IgD-negative memory B cell (primary cell): ENCODE measurements at regions not wholly inside any gene's neighbourhood (a gene's known extent, or its start where the extent isn't known, plus 50 kb on each side); places are given as distances from the start of the nearest gene placed in this dataset.

ENCODE experiments used
- H3K27ac Mint-ChIP-seq, 3 donors: one replicate each; pipeline ENCODE4 v1.8.0; 2020 to 2022; ENCODE audit warnings: mild to moderate bottlenecking in 3 of 3, mixed read lengths in 3 of 3, moderate library complexity in 1 of 3
- H3K27me3 Mint-ChIP-seq: one replicate; pipeline ENCODE4 v1.8.0; 2021; ENCODE audit warnings: mixed read lengths
- H3K36me3 Mint-ChIP-seq: one replicate; pipeline ENCODE4 v1.8.0; 2020; ENCODE audit warnings: mild to moderate bottlenecking, mixed read lengths
- H3K4me1 Mint-ChIP-seq, 3 donors: one replicate each; pipeline ENCODE4 v1.8.0; 2020 to 2022; ENCODE audit warnings: mixed read lengths in 3 of 3, mild to moderate bottlenecking in 1 of 3
- H3K4me3 Mint-ChIP-seq, 4 donors: one replicate each; pipeline ENCODE4 v1.8.0; 2020 to 2022; ENCODE audit warnings: mild to moderate bottlenecking in 4 of 4, mixed read lengths in 4 of 4, moderate library complexity in 3 of 4
- H3K9me3 Mint-ChIP-seq, 3 donors: one replicate each; pipeline ENCODE4 v1.8.0; 2020 to 2021; ENCODE audit warnings: mixed read lengths in 3 of 3, mild to moderate bottlenecking in 1 of 3

DNA sequence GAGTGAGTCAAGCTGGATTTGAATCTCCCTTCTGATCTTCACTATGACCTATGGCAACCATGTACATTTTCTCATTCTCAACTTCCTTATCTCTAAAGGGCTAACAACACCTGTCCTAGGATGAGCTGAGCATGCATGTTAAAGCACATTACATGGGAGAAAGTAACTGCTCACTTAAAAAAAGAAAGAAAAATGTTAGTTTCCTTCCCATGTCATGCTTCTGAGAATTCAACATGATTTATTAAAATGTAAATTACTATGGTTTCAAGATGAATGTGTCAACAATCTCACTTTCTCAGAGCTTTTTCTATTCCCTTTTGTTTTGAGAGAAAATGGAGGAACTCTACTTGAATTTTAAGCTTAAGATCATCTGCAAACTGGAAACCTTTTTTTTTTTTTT lies 295.3 kb downstream of the SKIDA1 start:
- Mint-ChIP-seq H3K36me3 (no peaks in the 10 kb centered on the region), H3K4me3 (no peak overlapping the region), H3K27me3 (peaks cover 1% of the 10 kb centered on the region), H3K27ac (no peak overlapping the region), H3K9me3 (peaks cover 0 to 4% (median 2%) of the 10 kb centered on the region in 3 donors), H3K4me1 (no peaks in the 10 kb centered on the region)

DNA sequence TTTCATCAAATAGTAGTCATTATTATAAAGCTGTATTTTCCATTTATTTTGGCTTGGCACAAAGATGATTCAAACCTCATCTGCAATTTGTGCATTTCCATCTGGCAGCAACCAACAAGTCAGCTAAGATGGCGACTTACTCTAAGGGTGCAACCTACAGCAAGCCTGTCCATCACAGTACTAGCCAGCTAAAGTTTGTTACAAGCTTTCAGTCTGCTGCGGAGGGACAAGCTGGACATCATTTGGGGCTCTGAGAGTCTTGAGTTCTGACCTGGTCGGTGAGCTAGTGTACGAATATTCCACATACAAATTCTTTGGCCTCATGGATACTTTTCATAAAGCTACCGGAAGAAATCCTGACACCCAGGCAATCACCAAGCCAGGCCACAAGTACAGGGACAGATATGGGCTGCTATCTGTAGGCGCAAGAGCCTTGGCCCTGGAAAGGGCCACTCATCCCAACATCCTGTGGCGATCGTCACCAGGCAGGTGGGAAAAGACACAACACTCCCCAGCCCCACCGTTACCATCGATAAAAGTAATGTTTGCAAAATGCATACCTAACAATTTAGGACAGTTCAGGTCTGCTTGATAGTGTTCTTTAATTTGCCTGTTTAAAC lies 307.6 kb downstream of the SKIDA1 start:
- Mint-ChIP-seq H3K9me3 (peaks cover 0 to 4% (median 0%) of the 10 kb centered on the region in 3 donors), H3K4me1 (no peaks in the 10 kb centered on the region), H3K27ac (no peak overlapping the region), H3K27me3 (peaks cover 1% of the 10 kb centered on the region), H3K4me3 (no peak overlapping the region), H3K36me3 (no peaks in the 10 kb centered on the region)

DNA sequence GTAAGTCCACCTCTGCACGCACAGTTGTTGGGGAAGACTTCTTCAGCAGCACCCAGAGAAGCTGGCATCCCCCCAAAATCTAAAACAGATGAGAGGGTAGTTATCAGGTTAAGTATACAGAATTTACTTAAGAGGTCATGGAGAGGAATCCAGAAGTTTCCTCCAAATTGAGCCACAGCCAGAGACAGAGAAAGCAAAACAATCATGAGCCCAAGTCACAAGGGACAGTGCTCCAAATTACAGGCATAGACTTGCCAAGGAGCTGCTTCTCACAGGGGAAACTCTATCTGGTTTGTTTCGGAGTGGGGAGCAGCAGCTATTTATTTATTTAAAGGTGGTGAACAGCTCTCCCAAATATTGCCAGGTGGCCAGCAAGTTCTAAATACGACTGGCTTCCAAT lies 308.4 kb downstream of the SKIDA1 start:
- no peaks in the 10 kb centered on the region for H3K4me1 Mint-ChIP-seq
- no peak overlapping the region for H3K27ac Mint-ChIP-seq
- H3K27me3 Mint-ChIP-seq, result peaks cover 1% of the 10 kb centered on the region
- peaks cover 0 to 4% (median 0%) of the 10 kb centered on the region in 3 donors for H3K9me3 Mint-ChIP-seq
- H3K4me3 Mint-ChIP-seq, result no peak overlapping the region
- no peaks in the 10 kb centered on the region for H3K36me3 Mint-ChIP-seq

DNA sequence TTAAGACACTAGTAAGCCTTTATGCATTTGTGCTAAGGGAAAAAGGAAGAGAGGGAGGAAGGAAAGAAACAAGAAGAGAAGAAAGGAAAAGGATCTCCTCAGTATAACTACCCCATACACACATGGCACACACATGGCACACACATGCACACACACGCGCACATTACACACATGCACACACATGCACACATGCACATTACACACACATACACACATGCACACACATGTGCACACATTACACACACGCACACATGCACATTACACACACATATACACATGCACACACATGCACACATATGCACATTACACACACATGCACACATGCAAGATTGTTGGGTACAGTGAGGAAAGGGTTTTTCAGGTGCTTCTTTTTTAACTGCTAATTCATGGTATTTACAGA lies 311.2 kb downstream of the SKIDA1 start:
- Mint-ChIP-seq H3K4me1 (no peaks in the 10 kb centered on the region), H3K4me3 (no peak overlapping the region), H3K36me3 (no peaks in the 10 kb centered on the region), H3K9me3 (peaks cover 0 to 4% (median 0%) of the 10 kb centered on the region in 3 donors), H3K27me3 (no peaks in the 10 kb centered on the region), H3K27ac (no peak overlapping the region)

DNA sequence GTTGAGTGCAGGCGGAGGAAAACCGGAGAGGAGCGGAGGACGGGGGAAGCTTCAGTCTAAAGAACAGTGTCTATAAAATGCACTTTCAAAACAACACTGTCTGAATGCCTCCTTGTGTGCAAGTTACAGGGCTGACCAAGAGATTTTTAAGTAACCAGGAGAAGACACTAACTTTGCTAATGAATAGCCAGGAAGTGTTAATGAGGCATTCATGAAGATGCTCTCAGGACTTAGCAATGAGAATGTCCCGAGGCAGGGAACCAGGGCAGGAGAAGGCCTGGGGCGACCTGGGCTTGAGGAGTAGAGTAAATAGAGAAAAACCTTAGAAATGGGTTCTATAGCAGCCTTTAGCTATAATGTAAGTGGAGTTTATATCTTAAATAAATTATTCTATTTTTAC lies 312.1 kb downstream of the SKIDA1 start:
- H3K27me3 Mint-ChIP-seq, result no peaks in the 10 kb centered on the region
- H3K4me1 Mint-ChIP-seq, result no peaks in the 10 kb centered on the region
- no peaks in the 10 kb centered on the region for H3K36me3 Mint-ChIP-seq
- no peak overlapping the region for H3K4me3 Mint-ChIP-seq
- H3K9me3 Mint-ChIP-seq, result peaks cover 0 to 2% (median 0%) of the 10 kb centered on the region in 3 donors
- no peak overlapping the region for H3K27ac Mint-ChIP-seq

DNA sequence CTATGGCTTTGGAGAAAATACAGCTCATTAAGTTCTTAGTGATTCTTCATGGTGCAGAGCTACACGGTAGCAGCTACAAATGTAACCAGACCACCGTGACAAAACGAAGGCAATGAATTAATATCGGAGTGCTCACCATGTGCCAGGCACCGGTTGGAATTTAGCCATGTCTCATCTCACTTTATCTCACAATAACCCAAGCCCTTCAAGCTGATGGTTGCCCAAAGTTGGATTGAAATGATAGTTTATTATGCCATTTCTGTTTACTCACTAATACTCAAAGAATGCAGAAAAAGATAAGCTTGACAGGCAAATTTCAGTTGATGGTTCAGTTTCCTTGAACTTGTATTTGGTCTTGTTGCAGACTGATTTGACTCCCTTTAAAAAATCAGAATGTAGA lies 312.6 kb downstream of the SKIDA1 start:
- Mint-ChIP-seq H3K4me3 (no peak overlapping the region), H3K36me3 (no peaks in the 10 kb centered on the region), H3K9me3 (peaks cover 0 to 4% (median 0%) of the 10 kb centered on the region in 3 donors), H3K27ac (no peak overlapping the region), H3K4me1 (no peaks in the 10 kb centered on the region), H3K27me3 (no peaks in the 10 kb centered on the region)

DNA sequence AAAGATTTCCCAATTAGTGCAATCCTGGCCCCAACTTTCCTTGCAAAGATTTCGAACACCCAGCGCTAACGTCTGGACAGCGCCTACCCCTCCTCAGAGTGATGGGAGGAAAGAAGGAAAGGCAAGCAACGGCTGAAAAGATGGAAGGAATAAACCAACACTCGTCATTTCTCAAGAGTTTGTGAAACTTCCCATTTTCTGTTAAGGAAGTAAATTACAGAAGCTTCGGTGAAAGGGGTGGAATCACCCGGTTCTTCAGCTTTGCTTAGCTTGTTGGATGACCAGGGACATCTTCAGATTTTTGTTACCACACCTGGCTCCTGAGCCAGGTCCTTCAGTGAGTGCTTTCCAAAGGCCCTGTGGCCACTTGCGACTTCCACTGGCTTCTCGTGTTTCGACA lies 313.1 kb downstream of the SKIDA1 start:
- no peak overlapping the region for H3K27ac Mint-ChIP-seq
- no peaks in the 10 kb centered on the region for H3K27me3 Mint-ChIP-seq
- no peaks in the 10 kb centered on the region for H3K4me1 Mint-ChIP-seq
- H3K36me3 Mint-ChIP-seq, result no peaks in the 10 kb centered on the region
- H3K4me3 Mint-ChIP-seq, result no peak overlapping the region
- H3K9me3 Mint-ChIP-seq, result peaks cover 0 to 6% (median 0%) of the 10 kb centered on the region in 3 donors

DNA sequence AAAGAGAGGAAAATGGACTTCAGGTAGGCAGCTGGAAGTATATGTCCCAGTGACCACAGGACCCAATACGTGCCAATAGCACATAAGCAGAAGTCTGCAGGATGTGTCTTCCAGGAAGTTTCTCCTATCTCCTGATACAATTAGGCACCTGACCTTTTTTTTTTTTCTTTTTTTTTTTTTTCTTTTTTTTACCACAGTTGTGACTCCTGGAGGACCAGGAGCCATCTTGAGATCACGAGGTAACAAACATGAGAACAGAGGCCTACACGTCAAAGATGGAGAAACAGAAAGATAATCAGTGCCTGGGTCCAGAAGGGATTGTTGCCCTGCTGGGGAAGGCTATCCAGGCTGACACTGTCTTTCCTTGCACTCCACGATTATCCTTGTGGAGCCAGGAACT lies 312.4 kb upstream of the NEBL start:
- Mint-ChIP-seq H3K4me3 (no peak overlapping the region), H3K36me3 (no peaks in the 10 kb centered on the region), H3K4me1 (no peaks in the 10 kb centered on the region), H3K27ac (no peak overlapping the region), H3K27me3 (no peaks in the 10 kb centered on the region), H3K9me3 (peaks cover 0 to 4% (median 0%) of the 10 kb centered on the region in 3 donors)

DNA sequence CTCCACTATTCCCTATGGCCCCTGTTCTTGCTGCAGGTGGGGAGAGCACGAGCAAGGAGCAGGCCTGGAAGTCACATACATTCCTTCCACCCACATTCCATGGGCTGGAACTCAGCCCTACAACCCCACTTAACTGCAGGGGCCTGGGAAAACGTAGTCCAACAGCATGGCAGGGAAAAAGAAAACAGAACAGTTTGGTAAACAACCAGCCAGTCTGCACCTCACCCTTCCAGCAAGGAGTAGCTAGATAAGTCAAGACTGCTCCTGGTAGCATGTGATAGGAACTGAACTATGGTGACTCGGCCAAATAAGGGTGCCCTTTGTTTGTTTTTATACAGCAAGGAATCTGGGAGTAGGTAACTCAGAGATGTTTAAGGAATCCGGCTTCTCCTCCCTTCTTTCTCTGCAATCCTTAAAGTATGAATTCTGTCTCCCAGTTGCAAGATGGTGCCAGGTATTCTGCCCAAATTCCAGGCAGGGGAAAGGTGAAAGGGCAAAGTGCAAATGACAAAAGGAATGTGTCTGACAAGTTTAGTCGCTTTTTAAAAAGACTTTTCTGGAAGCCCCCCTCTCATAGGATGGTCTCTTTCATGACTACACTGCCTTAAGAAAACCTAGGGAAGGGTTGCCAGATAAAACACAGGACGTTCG lies 311.7 kb upstream of the NEBL start:
- no peaks in the 10 kb centered on the region for H3K4me1 Mint-ChIP-seq
- no peak overlapping the region for H3K27ac Mint-ChIP-seq
- H3K36me3 Mint-ChIP-seq, result no peaks in the 10 kb centered on the region
- no peak overlapping the region for H3K4me3 Mint-ChIP-seq
- H3K9me3 Mint-ChIP-seq, result peaks cover 0 to 4% (median 0%) of the 10 kb centered on the region in 3 donors
- H3K27me3 Mint-ChIP-seq, result no peaks in the 10 kb centered on the region

DNA sequence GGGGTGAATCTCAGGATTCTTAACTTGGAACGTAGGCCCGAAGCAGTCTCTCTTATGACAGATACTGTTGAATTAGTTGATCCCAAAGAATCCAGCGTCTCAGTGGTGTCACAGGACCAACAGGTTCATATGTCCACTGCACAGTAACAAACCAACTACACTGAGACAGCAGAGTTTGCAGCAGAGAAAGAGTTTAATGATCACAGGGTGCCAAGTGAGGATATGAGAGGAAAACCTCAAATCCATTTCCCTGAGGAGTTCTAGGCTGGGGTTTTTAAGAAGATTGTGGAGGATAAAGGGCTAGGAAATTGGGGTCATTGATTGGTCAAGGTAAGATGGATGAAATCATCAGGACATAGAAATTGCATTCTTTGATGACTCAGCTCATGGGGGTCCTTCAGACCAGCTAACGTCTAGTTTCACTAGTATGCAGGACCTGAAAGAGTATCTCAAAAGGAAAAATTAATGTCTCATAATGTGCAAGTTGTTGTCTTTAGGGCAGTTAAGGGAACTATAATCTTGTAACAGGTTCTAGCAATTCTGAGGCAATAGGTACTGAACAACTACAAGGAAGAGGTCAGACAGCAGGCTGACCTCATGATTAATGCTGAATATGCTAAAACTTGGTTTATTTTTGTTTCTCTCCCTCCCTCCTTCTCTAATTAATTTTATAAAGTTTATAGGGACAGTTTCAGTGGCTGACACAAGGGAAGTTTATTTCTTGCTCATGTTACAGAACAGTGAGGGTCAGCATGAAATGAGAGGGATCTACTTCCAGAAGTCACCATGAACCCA lies 310.9 kb upstream of the NEBL start:
- no peaks in the 10 kb centered on the region for H3K27me3 Mint-ChIP-seq
- no peak overlapping the region for H3K27ac Mint-ChIP-seq
- no peaks in the 10 kb centered on the region for H3K4me1 Mint-ChIP-seq
- no peaks in the 10 kb centered on the region for H3K36me3 Mint-ChIP-seq
- H3K4me3 Mint-ChIP-seq, result no peak overlapping the region
- H3K9me3 Mint-ChIP-seq, result peaks cover 0 to 4% (median 0%) of the 10 kb centered on the region in 3 donors

DNA sequence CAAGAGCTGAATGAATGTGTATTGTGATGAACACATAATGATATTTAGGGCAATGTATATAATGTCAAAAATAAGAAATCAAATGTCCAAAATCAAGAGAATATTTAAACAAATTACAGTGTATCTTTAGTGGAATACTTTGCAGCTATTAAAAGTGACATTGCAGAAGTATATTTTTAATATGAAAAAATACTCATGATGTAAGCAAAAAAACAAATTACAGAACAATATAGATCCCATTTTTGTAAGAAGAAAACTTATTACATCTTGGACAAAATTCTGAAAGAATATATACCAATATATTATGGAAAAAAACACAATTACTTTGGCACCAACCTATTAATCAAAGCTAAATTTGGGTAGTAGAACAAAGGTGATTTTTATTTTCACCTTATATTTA lies 308.2 kb upstream of the NEBL start:
- peaks cover 0 to 4% (median 0%) of the 10 kb centered on the region in 3 donors for H3K9me3 Mint-ChIP-seq
- H3K27me3 Mint-ChIP-seq, result no peaks in the 10 kb centered on the region
- H3K4me3 Mint-ChIP-seq, result no peak overlapping the region
- no peak overlapping the region for H3K27ac Mint-ChIP-seq
- H3K4me1 Mint-ChIP-seq, result no peaks in the 10 kb centered on the region
- H3K36me3 Mint-ChIP-seq, result no peaks in the 10 kb centered on the region

DNA sequence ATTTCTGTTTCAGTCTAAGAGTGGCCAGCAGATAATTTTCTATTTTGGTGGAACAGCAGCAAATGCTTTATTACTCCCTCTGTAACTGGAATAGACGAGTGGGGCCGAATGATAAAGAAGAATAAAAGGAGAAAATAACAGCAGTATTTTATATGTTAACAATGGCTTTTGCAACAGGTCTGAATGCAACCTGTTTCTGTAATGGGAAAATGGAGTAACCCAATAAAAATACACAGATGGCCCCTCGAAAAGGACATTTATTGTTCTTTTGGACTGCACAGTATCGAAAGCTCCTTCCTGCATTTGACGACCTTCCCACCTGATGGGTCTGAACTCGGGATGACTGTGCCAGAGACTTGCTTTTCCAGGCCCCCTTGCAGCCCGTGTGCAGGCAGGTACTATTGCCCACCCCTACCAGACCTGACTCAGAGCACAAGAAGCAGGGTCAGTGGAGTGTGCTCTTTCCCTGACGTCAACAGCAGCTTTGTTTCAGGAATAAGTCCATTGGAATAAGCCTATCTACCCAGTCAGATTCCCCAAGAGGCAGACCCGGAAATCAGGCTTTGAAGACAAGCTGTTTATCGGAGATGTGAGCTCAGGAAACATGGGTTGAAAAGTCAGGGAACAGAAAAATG lies 306.5 kb upstream of the NEBL start:
- Mint-ChIP-seq H3K27ac (no peak overlapping the region), H3K4me3 (no peak overlapping the region), H3K36me3 (no peaks in the 10 kb centered on the region), H3K27me3 (peaks cover 2% of the 10 kb centered on the region), H3K4me1 (no peaks in the 10 kb centered on the region), H3K9me3 (peaks cover 0 to 4% (median 1%) of the 10 kb centered on the region in 3 donors)

DNA sequence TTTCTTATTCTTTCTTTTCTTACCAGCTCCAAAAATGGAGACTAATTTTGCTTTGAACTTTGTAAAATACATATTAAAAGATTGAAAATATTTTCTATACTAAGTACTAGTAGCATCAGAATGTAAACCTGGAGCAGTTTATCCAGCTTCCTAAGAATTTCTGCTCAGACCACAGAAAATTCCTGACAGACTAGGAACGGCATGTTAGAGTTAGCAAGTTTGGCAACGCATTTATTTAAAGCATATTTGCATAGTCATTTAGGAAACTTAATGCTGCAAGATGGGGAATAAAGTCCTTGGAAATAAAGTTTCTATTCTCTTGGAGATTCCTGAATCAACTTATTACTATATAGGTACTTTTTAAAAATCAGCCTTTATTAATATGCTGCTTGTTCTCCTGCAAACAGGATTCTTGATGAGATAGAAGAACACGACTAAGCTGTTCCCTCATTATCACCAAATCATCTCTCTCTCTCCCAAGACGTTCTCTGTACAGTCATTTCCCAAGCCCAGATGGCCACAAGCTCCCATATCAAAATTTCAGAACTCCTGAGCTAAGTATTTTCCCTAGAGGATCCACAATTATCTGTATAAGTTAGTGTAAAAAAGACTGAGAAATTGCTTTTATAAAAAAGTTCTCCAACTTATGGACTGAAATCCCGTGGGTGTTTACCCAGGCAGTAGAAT lies 305.8 kb upstream of the NEBL start:
- peaks cover 2% of the 10 kb centered on the region for H3K27me3 Mint-ChIP-seq
- H3K27ac Mint-ChIP-seq, result no peak overlapping the region
- H3K4me3 Mint-ChIP-seq, result no peak overlapping the region
- H3K4me1 Mint-ChIP-seq, result no peaks in the 10 kb centered on the region
- H3K36me3 Mint-ChIP-seq, result no peaks in the 10 kb centered on the region
- peaks cover 1 to 8% (median 2%) of the 10 kb centered on the region in 3 donors for H3K9me3 Mint-ChIP-seq

DNA sequence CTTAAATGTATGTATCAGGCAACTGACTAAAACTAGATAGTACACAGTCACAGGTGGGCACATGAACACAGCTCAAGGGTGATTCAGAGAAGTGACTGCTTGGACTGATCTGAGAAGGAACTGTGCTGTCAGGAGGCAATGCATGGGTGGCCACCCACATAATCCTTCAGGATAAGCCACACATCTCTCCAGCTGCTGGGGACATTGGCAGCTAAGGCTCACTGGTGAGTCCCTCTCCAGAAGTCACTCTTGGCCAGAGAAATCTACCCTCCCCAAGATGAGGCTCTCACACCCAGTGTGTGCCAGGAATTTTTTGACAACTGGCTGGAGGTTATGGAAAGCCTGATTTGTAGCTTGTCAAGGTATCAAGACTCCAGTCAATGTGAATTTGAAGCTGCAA lies 302.4 kb upstream of the NEBL start:
- Mint-ChIP-seq H3K36me3 (no peaks in the 10 kb centered on the region), H3K9me3 (peaks cover 5 to 18% (median 7%) of the 10 kb centered on the region in 3 donors), H3K4me3 (no peak overlapping the region), H3K27ac (no peak overlapping the region), H3K4me1 (no peaks in the 10 kb centered on the region), H3K27me3 (peaks cover 2% of the 10 kb centered on the region)

DNA sequence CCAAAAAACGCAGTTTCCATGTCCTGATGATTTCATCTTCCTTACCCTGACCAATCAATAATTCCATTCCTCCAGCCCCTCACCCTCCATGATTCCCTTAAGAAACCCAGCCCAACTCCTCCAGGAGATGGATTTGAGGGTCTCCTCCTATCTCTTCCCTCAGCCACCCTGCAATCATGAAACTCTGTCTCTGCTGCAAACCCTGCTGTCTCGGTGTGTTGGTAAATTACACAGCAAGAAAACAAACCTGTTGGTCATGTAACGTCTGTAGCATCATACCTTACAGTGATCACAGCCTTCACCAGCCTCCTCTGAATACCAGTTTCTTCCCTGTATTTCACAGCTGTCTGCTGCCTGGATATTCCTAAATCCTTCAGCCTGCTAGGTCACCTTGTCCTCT lies 300.7 kb upstream of the NEBL start:
- H3K4me3 Mint-ChIP-seq, result no peak overlapping the region

More for the DNA sequence above, 300.7 kb upstream of the NEBL start:
- no peak overlapping the region for H3K27ac Mint-ChIP-seq
- peaks cover 5 to 18% (median 7%) of the 10 kb centered on the region in 3 donors for H3K9me3 Mint-ChIP-seq
- H3K4me1 Mint-ChIP-seq, result no peaks in the 10 kb centered on the region
- no peaks in the 10 kb centered on the region for H3K36me3 Mint-ChIP-seq
- H3K27me3 Mint-ChIP-seq, result peaks cover 2% of the 10 kb centered on the region
